BE2C (cell line): ENCODE measurements at regions not wholly inside any gene's neighbourhood (a gene's known extent, or its start where the extent isn't known, plus 50 kb on each side); places are given as distances from the start of the nearest gene placed in this dataset.

Experiments
- DNase-seq: peaks from one replicate; pipeline ENCODE4 v3.0.0-alpha.2; 2020
- H3K27me3 ChIP-seq: fragments of 250-450 bp; sonication (Bioruptor Pico); 2 replicates; pipeline ENCODE4 v1.5.1; 2020; ENCODE audit warnings: mild to moderate bottlenecking
- H3K36me3 ChIP-seq: fragments of 250-450 bp; sonication (Bioruptor Pico); 2 replicates; pipeline ENCODE4 v1.5.1; 2020; ENCODE audit warnings: mild to moderate bottlenecking
- H3K4me1 ChIP-seq: fragments of 250-450 bp; sonication (Bioruptor Pico); 2 replicates; pipeline ENCODE4 v1.5.1; 2020
- H3K4me3 ChIP-seq: 2 replicates; pipeline ENCODE4 v1.5.1; 2011; ENCODE audit warnings: low read depth, low read length
- H3K9me3 ChIP-seq: fragments of 250-450 bp; sonication (Bioruptor Pico); 2 replicates; pipeline ENCODE4 v1.5.1; 2020
- TF ChIP-seq, protein P1 (sequence below): IDR thresholded peaks from 2 replicates; pipeline ENCODE4 v1.5.1; 2012; ENCODE audit warnings: mild to moderate bottlenecking, low read depth, low read length

DNA sequence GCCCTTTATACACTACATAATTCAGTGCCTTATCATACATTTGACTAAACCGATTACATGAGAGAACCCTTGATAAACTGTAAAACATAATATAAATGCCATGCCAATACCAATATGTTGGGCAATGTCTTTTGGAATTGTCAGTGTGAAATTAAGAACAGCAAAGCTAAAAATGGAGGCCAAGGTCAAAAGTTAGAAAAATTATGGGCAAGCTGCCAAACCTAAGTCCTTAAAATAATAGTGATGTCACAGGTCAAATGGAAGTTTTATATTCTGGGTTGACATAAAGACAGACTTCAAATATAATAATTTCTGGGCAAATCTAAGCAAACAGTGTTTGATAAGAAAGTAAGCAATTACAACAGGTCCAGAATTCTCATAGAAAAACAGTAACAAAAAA lies 696.7 kb downstream of the RNF144B start:
- H3K9me3 ChIP-seq: no peaks in the 10 kb centered on the region
- no peaks in the 10 kb centered on the region for H3K36me3 ChIP-seq
- no peak for DNase-seq
- TF ChIP-seq, protein P1, sequence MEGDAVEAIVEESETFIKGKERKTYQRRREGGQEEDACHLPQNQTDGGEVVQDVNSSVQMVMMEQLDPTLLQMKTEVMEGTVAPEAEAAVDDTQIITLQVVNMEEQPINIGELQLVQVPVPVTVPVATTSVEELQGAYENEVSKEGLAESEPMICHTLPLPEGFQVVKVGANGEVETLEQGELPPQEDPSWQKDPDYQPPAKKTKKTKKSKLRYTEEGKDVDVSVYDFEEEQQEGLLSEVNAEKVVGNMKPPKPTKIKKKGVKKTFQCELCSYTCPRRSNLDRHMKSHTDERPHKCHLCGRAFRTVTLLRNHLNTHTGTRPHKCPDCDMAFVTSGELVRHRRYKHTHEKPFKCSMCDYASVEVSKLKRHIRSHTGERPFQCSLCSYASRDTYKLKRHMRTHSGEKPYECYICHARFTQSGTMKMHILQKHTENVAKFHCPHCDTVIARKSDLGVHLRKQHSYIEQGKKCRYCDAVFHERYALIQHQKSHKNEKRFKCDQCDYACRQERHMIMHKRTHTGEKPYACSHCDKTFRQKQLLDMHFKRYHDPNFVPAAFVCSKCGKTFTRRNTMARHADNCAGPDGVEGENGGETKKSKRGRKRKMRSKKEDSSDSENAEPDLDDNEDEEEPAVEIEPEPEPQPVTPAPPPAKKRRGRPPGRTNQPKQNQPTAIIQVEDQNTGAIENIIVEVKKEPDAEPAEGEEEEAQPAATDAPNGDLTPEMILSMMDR: no peak
- no peaks in the 10 kb centered on the region for H3K27me3 ChIP-seq
- no peaks in the 10 kb centered on the region for H3K4me1 ChIP-seq
- no peak overlapping the region for H3K4me3 ChIP-seq

DNA sequence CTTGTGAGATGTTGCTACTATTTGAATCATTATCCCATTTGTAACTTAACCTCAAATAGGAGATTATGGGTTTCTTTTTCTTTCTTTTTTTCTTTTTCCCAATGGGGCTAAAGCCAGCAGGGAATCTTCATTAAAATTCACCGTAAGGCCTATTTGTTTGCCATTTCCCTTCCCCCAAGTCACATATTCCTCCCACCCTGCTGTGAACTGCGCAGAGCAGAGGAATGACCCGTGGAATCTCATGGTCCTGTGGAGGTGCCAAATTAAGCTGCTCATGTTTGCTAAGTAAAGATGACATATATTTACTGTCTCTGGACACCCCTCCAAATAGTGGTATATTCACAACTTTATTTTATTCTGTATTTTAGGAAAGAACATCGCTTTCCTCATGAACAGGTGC lies 699.3 kb downstream of the RNF144B start:
- no peaks in the 10 kb centered on the region for H3K4me1 ChIP-seq
- H3K36me3 ChIP-seq: no peaks in the 10 kb centered on the region
- no peaks in the 10 kb centered on the region for H3K27me3 ChIP-seq
- no peak for DNase-seq
- H3K4me3 ChIP-seq: no peak overlapping the region
- no peaks in the 10 kb centered on the region for H3K9me3 ChIP-seq
- TF ChIP-seq, protein P1: no peak

DNA sequence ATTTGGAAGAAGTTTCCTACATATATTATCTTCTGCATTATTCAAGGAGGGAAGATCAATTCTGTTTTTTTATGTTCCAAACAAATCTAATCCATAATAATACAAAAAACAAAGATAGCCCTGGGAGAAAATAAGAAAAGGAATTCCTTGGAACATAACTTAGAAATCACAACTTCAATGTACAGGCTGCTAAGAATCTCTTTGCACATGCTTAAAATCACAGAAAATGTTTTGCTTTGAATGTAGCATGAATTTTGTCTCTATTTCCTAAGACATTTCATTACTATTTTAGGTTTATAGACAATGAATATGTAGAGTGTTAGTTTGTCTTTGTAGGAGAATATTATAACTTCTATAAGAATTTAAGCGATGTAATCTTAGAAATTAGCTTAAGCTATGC lies 700.1 kb downstream of the RNF144B start:
- Histone ChIP-seq H3K27me3 (no peaks in the 10 kb centered on the region), H3K4me3 (no peak overlapping the region), H3K4me1 (no peaks in the 10 kb centered on the region), H3K9me3 (no peaks in the 10 kb centered on the region), H3K36me3 (no peaks in the 10 kb centered on the region)
- TF ChIP-seq, protein P1: no peak
- no peak for DNase-seq

DNA sequence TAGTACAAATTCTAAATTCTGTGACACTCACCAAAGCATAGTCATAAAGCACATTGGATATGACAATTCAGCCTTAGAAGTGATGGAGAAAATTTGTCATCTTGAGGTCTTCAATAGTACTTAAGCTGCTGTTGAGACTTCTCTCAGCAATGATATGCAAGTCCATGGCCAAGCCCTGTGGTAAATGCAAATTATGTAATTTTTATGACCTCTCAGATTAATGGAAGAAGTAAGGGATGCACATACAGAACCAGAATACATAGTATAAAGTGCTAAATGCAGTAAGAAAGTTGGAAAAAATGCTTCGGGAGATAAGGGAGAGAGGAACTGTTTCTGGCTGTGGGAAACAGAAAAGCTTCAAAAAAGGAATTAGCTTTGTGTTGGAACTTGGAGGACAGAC lies 700.7 kb downstream of the RNF144B start:
- no peak overlapping the region for H3K4me3 ChIP-seq

DNA sequence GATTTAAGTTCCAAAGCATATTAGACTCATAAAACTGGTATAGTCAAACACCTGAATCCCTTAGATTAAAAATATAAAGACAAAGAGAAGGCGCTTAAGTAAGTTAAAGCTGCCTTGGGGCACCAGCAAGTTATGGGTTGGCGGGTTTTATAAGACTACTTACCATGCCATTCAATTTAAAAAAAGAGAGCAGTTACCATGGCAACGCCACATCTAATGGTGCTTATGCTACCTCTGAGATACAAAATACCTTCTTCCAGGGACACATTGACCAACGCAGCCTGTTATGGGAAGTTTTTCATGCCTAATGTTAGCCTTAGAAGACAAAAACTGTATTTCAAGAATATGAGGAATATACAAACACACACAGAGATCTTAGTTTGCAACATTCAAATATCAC lies 713.6 kb downstream of the RNF144B start:
- H3K4me3 ChIP-seq: no peak overlapping the region
- H3K27me3 ChIP-seq: no peaks in the 10 kb centered on the region
- H3K4me1 ChIP-seq: no peaks in the 10 kb centered on the region
- no peaks in the 10 kb centered on the region for H3K9me3 ChIP-seq
- TF ChIP-seq, protein P1: no peak
- no peaks in the 10 kb centered on the region for H3K36me3 ChIP-seq
- no peak for DNase-seq

More for the DNA sequence above, 700.7 kb downstream of the RNF144B start:
- no peaks in the 10 kb centered on the region for H3K4me1 ChIP-seq
- no peaks in the 10 kb centered on the region for H3K36me3 ChIP-seq
- no peaks in the 10 kb centered on the region for H3K9me3 ChIP-seq
- no peaks in the 10 kb centered on the region for H3K27me3 ChIP-seq
- TF ChIP-seq, protein P1: no peak
- DNase-seq: no peak

DNA sequence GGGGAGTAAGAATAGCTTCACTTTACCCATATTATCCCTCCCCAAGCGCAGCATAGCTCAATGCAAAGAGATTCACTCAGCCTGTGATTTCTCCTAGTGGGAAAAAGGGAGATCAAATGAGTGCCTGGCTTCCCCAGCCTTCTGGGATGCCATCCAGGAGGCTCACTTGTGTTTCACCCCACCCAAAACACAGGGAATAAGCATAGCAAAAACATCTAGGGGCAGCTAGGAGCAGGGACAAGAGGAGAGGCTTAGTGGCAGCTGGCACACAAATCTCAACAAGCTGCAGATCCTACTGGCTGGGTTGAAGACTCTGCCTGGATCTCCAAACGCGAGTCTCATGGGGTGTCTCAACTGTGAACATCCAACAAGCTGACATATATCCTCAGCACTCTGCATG lies 715.8 kb downstream of the RNF144B start:
- Histone ChIP-seq H3K9me3 (no peaks in the 10 kb centered on the region), H3K4me1 (no peaks in the 10 kb centered on the region), H3K36me3 (no peaks in the 10 kb centered on the region), H3K27me3 (no peaks in the 10 kb centered on the region), H3K4me3 (no peak overlapping the region)
- TF ChIP-seq, protein P1: no peak
- no peak for DNase-seq
